ENCODE measurements at regions not wholly inside any gene's neighbourhood (a gene's known extent, or its start where the extent isn't known, plus 50 kb on each side); places are given as distances from the start of the nearest gene placed in this dataset.
"Not testable (repeated sequence)": the region's sequence is repeated elsewhere in the genome, so short reads cannot be mapped to it uniquely, and the experiment has no call there.

DNA sequence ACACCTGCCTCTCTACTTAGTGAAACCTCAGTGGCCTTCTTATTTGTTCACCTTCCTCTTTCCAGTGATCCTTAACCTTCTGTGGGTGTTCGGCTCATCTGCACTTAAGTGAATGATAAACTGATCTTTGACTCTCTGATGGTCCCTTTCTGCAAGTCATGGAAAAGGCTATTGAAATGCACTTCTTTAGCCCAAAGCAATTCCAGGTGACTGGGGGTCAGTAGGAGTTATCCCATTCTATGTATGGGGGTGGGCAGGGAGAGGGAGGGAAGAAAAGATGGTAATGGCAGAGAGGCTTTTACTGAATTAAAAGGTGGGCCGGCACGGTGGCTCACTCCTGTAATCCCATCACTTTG is 170.8 kb downstream of the RGS9 start:
- intact Hi-C loops (cut with DNase I) = no loop called here

DNA sequence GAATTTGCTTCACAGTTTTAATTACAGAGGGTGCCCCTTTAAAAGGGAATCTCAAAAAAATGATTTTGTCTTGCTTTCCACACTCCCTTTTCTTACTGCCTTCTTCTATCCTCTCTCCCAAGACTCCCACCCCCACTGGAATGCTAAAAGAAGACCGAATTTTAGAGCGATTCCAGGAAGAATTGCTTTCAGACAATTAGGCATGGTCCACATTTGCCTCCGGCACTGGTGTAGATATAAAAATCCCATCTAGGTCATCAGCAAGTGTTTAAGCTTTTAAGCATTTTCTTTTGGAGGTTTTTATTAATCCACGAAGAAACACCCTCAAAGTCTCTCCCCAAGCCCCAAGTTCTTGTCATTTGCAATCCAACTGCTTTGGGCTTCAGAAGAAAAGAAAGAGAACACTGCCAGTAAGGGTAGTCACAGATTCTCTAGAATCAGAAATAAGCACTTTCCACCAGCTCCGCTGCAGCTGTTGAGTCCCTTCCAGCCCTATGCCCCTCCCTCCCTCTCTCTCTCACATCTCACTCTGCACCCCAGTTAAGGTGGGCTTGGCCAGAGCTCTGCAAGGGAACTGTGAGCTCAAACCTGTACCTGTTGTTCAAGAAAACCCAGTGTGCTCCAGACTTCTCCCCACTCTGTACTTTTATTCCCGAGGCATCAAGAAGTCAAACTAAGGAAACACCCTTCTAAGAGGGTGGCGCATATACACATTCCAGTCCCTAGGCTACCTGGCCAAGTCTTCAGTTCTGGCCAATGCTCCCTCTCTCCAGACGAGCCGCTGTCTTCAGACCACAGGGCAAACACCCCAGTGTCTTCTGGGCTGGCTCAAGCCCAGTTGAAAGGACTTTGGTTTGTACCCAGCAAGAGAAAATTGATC is 170.2 kb downstream of the RGS9 start:
- ATAC-seq (no peak), DNase-seq (no peak)
- TF ChIP-seq, protein P1, sequence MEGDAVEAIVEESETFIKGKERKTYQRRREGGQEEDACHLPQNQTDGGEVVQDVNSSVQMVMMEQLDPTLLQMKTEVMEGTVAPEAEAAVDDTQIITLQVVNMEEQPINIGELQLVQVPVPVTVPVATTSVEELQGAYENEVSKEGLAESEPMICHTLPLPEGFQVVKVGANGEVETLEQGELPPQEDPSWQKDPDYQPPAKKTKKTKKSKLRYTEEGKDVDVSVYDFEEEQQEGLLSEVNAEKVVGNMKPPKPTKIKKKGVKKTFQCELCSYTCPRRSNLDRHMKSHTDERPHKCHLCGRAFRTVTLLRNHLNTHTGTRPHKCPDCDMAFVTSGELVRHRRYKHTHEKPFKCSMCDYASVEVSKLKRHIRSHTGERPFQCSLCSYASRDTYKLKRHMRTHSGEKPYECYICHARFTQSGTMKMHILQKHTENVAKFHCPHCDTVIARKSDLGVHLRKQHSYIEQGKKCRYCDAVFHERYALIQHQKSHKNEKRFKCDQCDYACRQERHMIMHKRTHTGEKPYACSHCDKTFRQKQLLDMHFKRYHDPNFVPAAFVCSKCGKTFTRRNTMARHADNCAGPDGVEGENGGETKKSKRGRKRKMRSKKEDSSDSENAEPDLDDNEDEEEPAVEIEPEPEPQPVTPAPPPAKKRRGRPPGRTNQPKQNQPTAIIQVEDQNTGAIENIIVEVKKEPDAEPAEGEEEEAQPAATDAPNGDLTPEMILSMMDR (IDR thresholded peaks at IDR 0.05) = no peak
- Histone ChIP-seq H3K27ac (no peak overlapping the region), H3K36me3 (ENCODE audit: insufficient read depth in 1 of 2, low read depth in 1 of 2) (no peaks in the 10 kb centered on the region), H3K4me3 (no peak overlapping the region), H3K4me1 (no peaks in the 10 kb centered on the region), H3K9me3 (no peaks in the 10 kb centered on the region), H3K27me3 (ENCODE audit: insufficient read depth in 3 of 3, low read length in 2 of 3) (peaks cover 0 to 5% (median 0%) of the 10 kb centered on the region in 3 donors)
- WGBS, 3 donors = 44 to 46% (median 45%) methylated on average over 9 of the region's 9 CpGs
- intact Hi-C loops (cut with DNase I) = no loop called here

More for the DNA sequence above, 170.8 kb downstream of the RGS9 start:
- ATAC-seq = no peak
- peaks cover 0 to 5% (median 0%) of the 10 kb centered on the region in 3 donors for H3K27me3 ChIP-seq (ENCODE audit: insufficient read depth in 3 of 3, low read length in 2 of 3)
- H3K27ac ChIP-seq = no peak overlapping the region
- no peaks in the 10 kb centered on the region for H3K4me1 ChIP-seq
- 91 to 97% (median 95%) methylated on average over 3 of the region's 3 CpGs for WGBS, 3 donors
- TF ChIP-seq, protein P1 (IDR thresholded peaks at IDR 0.05) = no peak
- H3K4me3 ChIP-seq = no peak overlapping the region
- no peak for DNase-seq
- H3K9me3 ChIP-seq = no peaks in the 10 kb centered on the region
- no peaks in the 10 kb centered on the region for H3K36me3 ChIP-seq (ENCODE audit: insufficient read depth in 1 of 2, low read depth in 1 of 2)

DNA sequence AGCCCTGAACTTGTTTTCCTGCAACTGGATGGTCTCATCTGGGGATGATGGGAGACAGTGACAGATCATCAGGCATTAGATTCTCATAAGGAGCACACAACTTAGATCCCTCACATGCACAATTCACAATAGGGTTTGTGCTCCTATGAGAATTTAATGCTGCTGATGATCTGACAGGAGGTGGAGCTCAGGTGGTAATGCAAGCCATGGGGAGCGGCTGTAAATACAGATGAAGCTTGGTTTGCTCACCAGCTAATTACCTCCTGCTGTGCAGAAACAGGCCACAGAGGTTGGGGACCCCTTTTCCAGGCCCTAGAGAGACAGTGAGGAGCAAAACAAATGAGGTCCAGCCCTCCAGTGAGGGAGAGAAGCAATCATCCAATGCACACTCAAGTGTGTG is 168.6 kb downstream of the RGS9 start:
- TF ChIP-seq, protein P1 (IDR thresholded peaks at IDR 0.05) = no peak
- H3K36me3 ChIP-seq (ENCODE audit: insufficient read depth in 1 of 2, low read depth in 1 of 2) = no peaks in the 10 kb centered on the region
- intact Hi-C loops (cut with DNase I) = no loop called here
- H3K4me1 ChIP-seq = no peaks in the 10 kb centered on the region
- H3K9me3 ChIP-seq = no peaks in the 10 kb centered on the region
- H3K27me3 ChIP-seq (ENCODE audit: insufficient read depth in 3 of 3, low read length in 2 of 3) = no peaks in the 10 kb centered on the region
- no peak for ATAC-seq
- WGBS, 3 donors = 95 to 100% (median 97%) methylated on average over 1 of the region's 1 CpG
- no peak overlapping the region for H3K27ac ChIP-seq
- no peak overlapping the region for H3K4me3 ChIP-seq
- DNase-seq = no peak

- Histone ChIP-seq H3K9me3 (no peaks in the 10 kb centered on the region), H3K27ac (no peak overlapping the region), H3K36me3 (ENCODE audit: insufficient read depth in 1 of 2, low read depth in 1 of 2) (no peaks in the 10 kb centered on the region), H3K4me1 (no peaks in the 10 kb centered on the region), H3K27me3 (ENCODE audit: insufficient read depth in 3 of 3, low read length in 2 of 3) (no peaks in the 10 kb centered on the region), H3K4me3 (no peak overlapping the region)
- intact Hi-C loops (cut with DNase I) = no loop called here
- WGBS, 3 donors = 81 to 91% (median 85%) methylated on average over 7 of the region's 7 CpGs
- DNase-seq (no peak), ATAC-seq (no peak)
- TF ChIP-seq, protein P1 (IDR thresholded peaks at IDR 0.05) = no peak
Observed at GRCh38 chr17:65305116-65305515, 167.9 kb downstream of the RGS9 start.

- H3K4me3 ChIP-seq; intact Hi-C loops (cut with DNase I): not testable (repeated sequence)
- WGBS, 3 donors = 84 to 93% (median 89%) methylated on average over 4 of the region's 4 CpGs
Observed at GRCh38 chr17:65301882-65302281, 164.7 kb downstream of the RGS9 start.

More at GRCh38 chr17:65301882-65302281, 164.7 kb downstream of the RGS9 start:
- H3K36me3 ChIP-seq (ENCODE audit: insufficient read depth in 1 of 2, low read depth in 1 of 2); H3K27me3 ChIP-seq (ENCODE audit: insufficient read depth in 3 of 3, low read length in 2 of 3); DNase-seq; H3K27ac ChIP-seq; H3K4me1 ChIP-seq; ATAC-seq; H3K9me3 ChIP-seq: not testable (repeated sequence)
